ENCODE measurements at regions not wholly inside any gene's neighbourhood (a gene's known extent, or its start where the extent isn't known, plus 50 kb on each side); places are given as distances from the start of the nearest gene placed in this dataset.

DNA sequence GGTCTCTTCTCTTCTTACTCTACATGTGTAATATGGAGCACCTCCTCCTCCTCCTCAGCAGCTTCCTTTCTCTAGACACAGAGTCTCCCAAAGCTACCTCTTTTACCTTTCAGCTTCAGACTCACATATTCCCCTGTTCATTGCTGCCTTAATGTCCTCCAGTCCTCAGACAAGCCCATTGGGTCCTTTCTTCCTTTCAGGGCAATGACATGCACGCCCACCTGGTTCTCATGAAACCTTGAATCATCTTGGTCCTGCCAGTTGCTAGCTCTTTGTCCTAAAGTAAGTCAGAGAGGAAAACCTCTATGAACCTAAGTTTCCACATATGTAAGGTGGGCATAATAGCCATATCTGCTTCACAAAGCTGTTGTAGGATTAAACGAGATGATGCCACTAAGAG lies 227.0 kb downstream of the RPS24 start:
- no peak for TF ChIP-seq FOXM1 (IDR thresholded peaks at IDR 0.05; ENCODE audit: borderline replicate concordance)
- no peak for TF ChIP-seq NFRKB (IDR thresholded peaks at IDR 0.05)

All from HEK293T (cell line).